Endothelial cell of umbilical vein (primary cell): ENCODE measurements at regions not wholly inside any gene's neighbourhood (a gene's known extent, or its start where the extent isn't known, plus 50 kb on each side); places are given as distances from the start of the nearest gene placed in this dataset.

Source experiments
- BruUV-seq: library from RNA; stranded (reverse); fragments of 400-500 nt; replicated peaks from 2 replicates; lab custom pipeline; 2021; lab: Mats Ljungman, UMichigan
- CTCF ChIA-PET: fragments of 300-600, 350-600 bp; sonication (Branson Sonifier 250); formaldehyde crosslinking; loops from one replicate; lab custom pipeline; 2021; ENCODE audit warnings: antibody characterized with exemption, inconsistent platforms; lab: Charles Lee
- POLR2A ChIA-PET: fragments of 300-600, 350-600 bp; sonication (Branson Sonifier 250); formaldehyde crosslinking; loops from one replicate; lab custom pipeline; 2021; ENCODE audit warnings: antibody characterized with exemption, inconsistent platforms; lab: Charles Lee
- DNase-seq: peaks from one replicate; pipeline ENCODE4 v3.0.0-alpha.2; 2011; ENCODE audit warnings: low read depth, low spot score
- FAIRE-seq: peaks from 2 replicates; lab custom pipeline; 2011; peaks lifted over from hg19 to GRCh38; lab: Jason Lieb, UNC
- H2AFZ ChIP-seq: 2 replicates; pipeline ENCODE4 v1.6.0; 2012; ENCODE audit warnings: low read depth, low read length, control low read depth, inconsistent platforms
- H3K27ac ChIP-seq: 2 replicates; pipeline ENCODE4 v1.5.1; 2011; ENCODE audit warnings: low read depth, mild to moderate bottlenecking, control low read depth, low read length, moderate library complexity; ENCODE audit not compliant: insufficient read depth
- H3K27me3 ChIP-seq, 2 experiments: 2 replicates each; pipeline versions ENCODE4 v1.6.0 to v1.6.1; 2011; ENCODE audit warnings: low read length in 2 of 2, mixed read lengths in 1 of 2; ENCODE audit not compliant: control insufficient read depth in 2 of 2, insufficient read depth in 2 of 2
- H3K36me3 ChIP-seq, 2 experiments: 2 replicates in 1 of 2; 3 replicates in 1 of 2; pipeline ENCODE4 v1.5.1; 2011; ENCODE audit warnings: low read length in 2 of 2, mild to moderate bottlenecking in 1 of 2, moderate library complexity in 1 of 2; ENCODE audit not compliant: control insufficient read depth in 2 of 2, insufficient read depth in 2 of 2; ENCODE audit errors: extremely low read depth in 1 of 2
- H3K4me1 ChIP-seq: 3 replicates; pipeline ENCODE4 v1.5.1; 2011; ENCODE audit warnings: mild to moderate bottlenecking, low read length; ENCODE audit not compliant: control insufficient read depth, insufficient read depth; ENCODE audit errors: extremely low read depth
- H3K4me2 ChIP-seq: 2 replicates; pipeline ENCODE4 v1.6.1; 2011; ENCODE audit warnings: low read length, control low read depth, mixed read lengths; ENCODE audit not compliant: insufficient read depth
- H3K4me3 ChIP-seq, 3 experiments: fragments of 200-600 bp in 1 of 3; sonication (generic), shearing (Covaris generic) in 1 of 3; replicated peaks in 1 of 3; 2 replicates each; pipeline ENCODE4 v1.5.1; 2011 to 2016; ENCODE audit warnings: control low read depth in 3 of 3, low read length in 3 of 3, mild to moderate bottlenecking in 2 of 3, inconsistent platforms in 1 of 3, low read depth in 1 of 3, moderate library complexity in 1 of 3; ENCODE audit not compliant: insufficient read depth in 1 of 3
- H3K79me2 ChIP-seq: 2 replicates; pipeline ENCODE4 v1.6.0; 2012; ENCODE audit warnings: low read length, inconsistent platforms; ENCODE audit not compliant: control insufficient read depth, insufficient read depth
- H3K9ac ChIP-seq: replicated peaks from 2 replicates; pipeline ENCODE3; 2011; ENCODE audit warnings: low read length, control low read depth; ENCODE audit not compliant: insufficient read depth; ENCODE audit errors: extremely low read depth
- H3K9me1 ChIP-seq: replicated peaks from 3 replicates; pipeline ENCODE4 v1.6.0; 2011; ENCODE audit warnings: mild to moderate bottlenecking, low read length; ENCODE audit not compliant: control insufficient read depth, insufficient read depth; ENCODE audit errors: extremely low read depth
- H3K9me3 ChIP-seq: replicated peaks from 2 replicates; pipeline ENCODE4 v1.5.1; 2012; ENCODE audit warnings: low read length, inconsistent platforms; ENCODE audit not compliant: control insufficient read depth, insufficient read depth
- H4K20me1 ChIP-seq: replicated peaks from 2 replicates; pipeline ENCODE3; 2011; ENCODE audit warnings: mild to moderate bottlenecking, low read length; ENCODE audit not compliant: control insufficient read depth, insufficient read depth; ENCODE audit errors: extremely low read depth
- CTCF ChIP-seq, 2 donors: IDR thresholded peaks; 1 replicate in 1 of 2; 2 replicates in 1 of 2; pipeline ENCODE4 v1.5.1; 2011; ENCODE audit warnings: low read length in 2 of 2, mild to moderate bottlenecking in 2 of 2, moderate library complexity in 2 of 2, control low read depth in 1 of 2, inconsistent platforms in 1 of 2, low read depth in 1 of 2; ENCODE audit not compliant: insufficient read depth in 1 of 2; ENCODE audit errors: extremely low read depth in 1 of 2
- EZH2 ChIP-seq: IDR thresholded peaks from 2 replicates; pipeline ENCODE4 v1.6.1; 2012; ENCODE audit warnings: borderline replicate concordance, low read depth, mild to moderate bottlenecking, moderate library complexity, low read length, inconsistent platforms; ENCODE audit not compliant: severe bottlenecking
- FOS ChIP-seq: IDR thresholded peaks from 2 replicates; pipeline ENCODE4 v1.6.1; 2011; ENCODE audit warnings: mild to moderate bottlenecking, low read length, moderate library complexity, borderline replicate concordance; ENCODE audit not compliant: insufficient read depth
- GATA2 ChIP-seq: IDR thresholded peaks from 2 replicates; pipeline ENCODE4 v1.7.0; 2011; ENCODE audit warnings: low read depth, mild to moderate bottlenecking, moderate library complexity, mixed read lengths, low read length; ENCODE audit not compliant: insufficient read length, insufficient read depth
- JUN ChIP-seq: IDR thresholded peaks from 2 replicates; pipeline ENCODE4 v1.6.1; 2011; ENCODE audit warnings: borderline replicate concordance, low read depth; ENCODE audit not compliant: insufficient read length, insufficient read depth
- MAX ChIP-seq: IDR thresholded peaks from 2 replicates; pipeline ENCODE4 v1.6.1; 2011; ENCODE audit not compliant: insufficient read depth, insufficient read length
- MYC ChIP-seq: IDR thresholded peaks from one replicate; pipeline ENCODE4 v1.6.1; 2011; ENCODE audit warnings: mild to moderate bottlenecking, low read depth, low read length
- POLR2A ChIP-seq: IDR thresholded peaks from 2 replicates; pipeline ENCODE4 v1.6.1; 2012; ENCODE audit warnings: low read depth, mild to moderate bottlenecking, control low read depth, low read length
- POLR2AphosphoS5 ChIP-seq: IDR thresholded peaks from 2 replicates; pipeline ENCODE4 v1.6.1; 2012; ENCODE audit warnings: low read depth, mild to moderate bottlenecking, control low read depth, low read length, moderate library complexity; ENCODE audit not compliant: insufficient read depth
- dilution Hi-C: fragments of 300-500 bp; cut with MboI; formaldehyde crosslinking; loops from one replicate; pipeline ENCODE4 v1.15.0; 2019; ENCODE audit warnings: low sequenced_read_pairs; ENCODE audit not compliant: extremely low pct_ligation_motif_present
- intact Hi-C: fragments of 100-400 bp; cut with micrococcal nuclease; formaldehyde crosslinking; loops from one replicate; pipeline ENCODE4 v1.10.0; 2022

DNA sequence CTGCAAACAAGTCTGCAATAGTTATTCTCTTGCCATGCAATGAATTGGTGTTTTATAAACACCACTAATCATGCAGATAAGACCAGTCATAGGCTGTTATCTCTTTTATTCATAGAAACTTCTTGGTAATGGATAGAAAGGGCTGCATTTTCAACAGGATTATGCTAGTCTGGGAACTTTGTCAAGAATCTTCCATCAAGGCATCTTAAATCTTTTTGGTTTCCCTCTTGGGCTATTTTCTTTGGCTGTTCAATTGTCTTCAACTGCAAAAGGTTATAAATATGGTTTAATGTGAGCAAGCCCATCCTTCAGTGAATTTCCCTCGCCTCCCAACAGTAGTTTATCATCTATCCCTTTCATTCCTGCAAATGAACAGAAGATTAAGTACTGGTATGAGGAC, 59.0 kb upstream of the MINAR1 start:
- Histone ChIP-seq H3K4me2 (no peak overlapping the region), H4K20me1 (no peaks in the 10 kb centered on the region), H2AFZ (no peak overlapping the region), H3K9me3 (no peaks in the 10 kb centered on the region), H3K79me2 (no peaks in the 10 kb centered on the region), H3K9me1 (no peaks in the 10 kb centered on the region), H3K27me3 (no peaks in the 10 kb centered on the region), H3K36me3 (no peaks in the 10 kb centered on the region), H3K4me1 (no peaks in the 10 kb centered on the region), H3K27ac (no peak overlapping the region), H3K9ac (no peak overlapping the region), H3K4me3 (no peak overlapping the region)
- CTCF ChIA-PET = interaction anchor here (0.9 to 1.6 kb wide), 3 partner anchors 8 to 477 kb away, joined by 3 to 15 read pairs (median 4); no protein-coding TSS in a partner anchor
- dilution Hi-C loops = no loop called here
- intact Hi-C loops = no loop called here
- no TSS peak for BruUV-seq
- FAIRE-seq = no peak
- no peak for DNase-seq
- TF ChIP-seq GATA2 (no peak), MAX (no peak), POLR2A (no peak), EZH2 (no peak), JUN (no peak), FOS (no peak), CTCF (IDR thresholded peaks at IDR 0.05; ENCODE audit: extremely low read depth in 1 of 2, insufficient read depth in 1 of 2, low read depth in 1 of 2, low read length in 2 of 2) (no peak), MYC (no peak), POLR2AphosphoS5 (no peak)
- POLR2A ChIA-PET = no interaction called here
